K562 (cell line): ENCODE measurements at regions not wholly inside any gene's neighbourhood (a gene's known extent, or its start where the extent isn't known, plus 50 kb on each side); places are given as distances from the start of the nearest gene placed in this dataset.

Source experiments
- BRCA1 ChIP-seq, 2 experiments: fragments of 450-650 bp in 1 of 2; sonication (generic) in 1 of 2; formaldehyde crosslinking in 1 of 2; IDR thresholded peaks; 2 replicates each; pipeline versions ENCODE4 v1.5.0 to v1.6.1; 2017 to 2020; ENCODE audit warnings: mild to moderate bottlenecking in 1 of 2, missing genetic modification reagents in 1 of 2
- ESRRA ChIP-seq: fragments of 450-650 bp; IDR thresholded peaks from 2 replicates; pipeline ENCODE4 v1.6.1; 2014; ENCODE audit warnings: low read depth, mild to moderate bottlenecking, moderate library complexity, borderline replicate concordance
- FOSL1 ChIP-seq: fragments of 200-800 bp; sonication (Bioruptor generic); conservative IDR thresholded peaks from 2 replicates; pipeline ENCODE4 v1.6.1; 2016; ENCODE audit warnings: missing genetic modification characterization, missing compliant biosample characterization
- IFI16 ChIP-seq: fragments of 250-450 bp; sonication (Bioruptor Pico); IDR thresholded peaks from 2 replicates; pipeline ENCODE4 v2.1.2; 2022; ENCODE audit warnings: mild to moderate bottlenecking, inconsistent platforms
- ILF3 ChIP-seq: fragments of 450-650 bp; IDR thresholded peaks from 2 replicates; pipeline ENCODE4 v1.6.1; 2018; ENCODE audit warnings: antibody characterized with exemption, mild to moderate bottlenecking, moderate library complexity, borderline replicate concordance
- JUND ChIP-seq, 2 experiments: IDR thresholded peaks; 2 replicates in 1 of 2; 3 replicates in 1 of 2; pipeline ENCODE4 v1.6.1; 2011; ENCODE audit warnings: borderline replicate concordance in 2 of 2, low read depth in 2 of 2, low read length in 2 of 2, improper control_type of control experiment in 1 of 2, missing biosample characterization in 1 of 2, missing genetic modification characterization in 1 of 2, missing genetic modification reagents in 1 of 2
- MTA1 ChIP-seq: fragments of 450-650 bp; IDR thresholded peaks from 2 replicates; pipeline ENCODE4 v1.6.1; 2017; ENCODE audit warnings: borderline replicate concordance
- NCOA2 ChIP-seq, 2 experiments: fragments of 450-650 bp; IDR thresholded peaks; 2 replicates each; pipeline ENCODE4 v1.6.1; 2018; ENCODE audit warnings: mild to moderate bottlenecking in 2 of 2, moderate library complexity in 1 of 2; ENCODE audit not compliant: partially characterized antibody in 2 of 2
- NR0B1 ChIP-seq: fragments of 450-650 bp; IDR thresholded peaks from one replicate; pipeline ENCODE4 v1.6.1; 2018; ENCODE audit warnings: mild to moderate bottlenecking, moderate library complexity; ENCODE audit not compliant: partially characterized antibody
- PATZ1 ChIP-seq: fragments of 250-450 bp; sonication (Bioruptor Pico); IDR thresholded peaks from 2 replicates; pipeline ENCODE4 v1.5.0; 2020; ENCODE audit warnings: mild to moderate bottlenecking, borderline replicate concordance
- PHF20 ChIP-seq: fragments of 450-650 bp; IDR thresholded peaks from 2 replicates; pipeline ENCODE4 v1.6.1; 2018; ENCODE audit not compliant: partially characterized antibody
- RBM15 ChIP-seq: fragments of 200-400 bp; formaldehyde crosslinking; IDR thresholded peaks from 2 replicates; pipeline ENCODE4 v1.6.1; 2018; ENCODE audit warnings: mild to moderate bottlenecking, low read length, moderate library complexity; ENCODE audit not compliant: insufficient read depth
- SUPT5H ChIP-seq: fragments of 450-650 bp; IDR thresholded peaks from 2 replicates; pipeline ENCODE4 v1.6.1; 2016
- TAF15 ChIP-seq: fragments of 200-400 bp; formaldehyde crosslinking; IDR thresholded peaks from 2 replicates; pipeline ENCODE4 v1.6.1; 2017; ENCODE audit warnings: mild to moderate bottlenecking, low read depth, low read length, moderate library complexity
- ZFP36 ChIP-seq: fragments of 150-350 bp; IDR thresholded peaks from 2 replicates; pipeline ENCODE4 v1.6.1; 2018; ENCODE audit warnings: low read length, low read depth; ENCODE audit not compliant: partially characterized antibody
- ZNF12 ChIP-seq: sonication (generic); formaldehyde crosslinking; IDR thresholded peaks from 2 replicates; pipeline ENCODE4 v1.4.0; 2020; ENCODE audit warnings: mild to moderate bottlenecking, missing genetic modification reagents
- ZNF445 ChIP-seq: fragments of 250-450 bp; sonication (Bioruptor Pico); IDR thresholded peaks from 2 replicates; pipeline ENCODE4 v1.4.0; 2020; ENCODE audit warnings: low read depth, mild to moderate bottlenecking, moderate library complexity
- TF ChIP-seq, protein P1 (sequence below): fragments of 450-650 bp; IDR thresholded peaks from 2 replicates; pipeline ENCODE4 v1.7.0; 2016; ENCODE audit warnings: borderline replicate concordance
- TF ChIP-seq, protein P2 (sequence below): IDR thresholded peaks from 2 replicates; pipeline ENCODE4 v1.6.1; 2012; ENCODE audit warnings: low read depth, low read length, improper control_type of control experiment, borderline replicate concordance

- TF ChIP-seq JUND (IDR thresholded peaks at IDR 0.05; ENCODE audit: borderline replicate concordance, low read depth, low read length), result peak; percentile 92
- peak; percentile 99 for TF ChIP-seq JUND (tag; IDR thresholded peaks at IDR 0.05; ENCODE audit: borderline replicate concordance, low read depth, low read length)
- no peak for TF ChIP-seq ZNF12
- TF ChIP-seq NR0B1, result no peak
- TF ChIP-seq PHF20, result no peak
- no peak for TF ChIP-seq BRCA1 (IDR thresholded peaks at IDR 0.05)
- TF ChIP-seq BRCA1 (CRISPR knock-in tag; IDR thresholded peaks at IDR 0.05), result no peak
- no peak for TF ChIP-seq ILF3
- TF ChIP-seq MTA1, result peak; percentile 66; the same call in 1 of the 2 replicates
- TF ChIP-seq PATZ1 (CRISPR knock-in tag), result no peak
- no peak for TF ChIP-seq ZFP36
- TF ChIP-seq, protein P1, sequence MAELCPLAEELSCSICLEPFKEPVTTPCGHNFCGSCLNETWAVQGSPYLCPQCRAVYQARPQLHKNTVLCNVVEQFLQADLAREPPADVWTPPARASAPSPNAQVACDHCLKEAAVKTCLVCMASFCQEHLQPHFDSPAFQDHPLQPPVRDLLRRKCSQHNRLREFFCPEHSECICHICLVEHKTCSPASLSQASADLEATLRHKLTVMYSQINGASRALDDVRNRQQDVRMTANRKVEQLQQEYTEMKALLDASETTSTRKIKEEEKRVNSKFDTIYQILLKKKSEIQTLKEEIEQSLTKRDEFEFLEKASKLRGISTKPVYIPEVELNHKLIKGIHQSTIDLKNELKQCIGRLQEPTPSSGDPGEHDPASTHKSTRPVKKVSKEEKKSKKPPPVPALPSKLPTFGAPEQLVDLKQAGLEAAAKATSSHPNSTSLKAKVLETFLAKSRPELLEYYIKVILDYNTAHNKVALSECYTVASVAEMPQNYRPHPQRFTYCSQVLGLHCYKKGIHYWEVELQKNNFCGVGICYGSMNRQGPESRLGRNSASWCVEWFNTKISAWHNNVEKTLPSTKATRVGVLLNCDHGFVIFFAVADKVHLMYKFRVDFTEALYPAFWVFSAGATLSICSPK, result no peak
- TF ChIP-seq IFI16 (CRISPR knock-in tag), result 0 out of 2 replicates have a peak, but pooled peaks have one; percentile 59
- peak; percentile 89 for TF ChIP-seq ZNF445 (CRISPR knock-in tag)
- TF ChIP-seq, protein P2, sequence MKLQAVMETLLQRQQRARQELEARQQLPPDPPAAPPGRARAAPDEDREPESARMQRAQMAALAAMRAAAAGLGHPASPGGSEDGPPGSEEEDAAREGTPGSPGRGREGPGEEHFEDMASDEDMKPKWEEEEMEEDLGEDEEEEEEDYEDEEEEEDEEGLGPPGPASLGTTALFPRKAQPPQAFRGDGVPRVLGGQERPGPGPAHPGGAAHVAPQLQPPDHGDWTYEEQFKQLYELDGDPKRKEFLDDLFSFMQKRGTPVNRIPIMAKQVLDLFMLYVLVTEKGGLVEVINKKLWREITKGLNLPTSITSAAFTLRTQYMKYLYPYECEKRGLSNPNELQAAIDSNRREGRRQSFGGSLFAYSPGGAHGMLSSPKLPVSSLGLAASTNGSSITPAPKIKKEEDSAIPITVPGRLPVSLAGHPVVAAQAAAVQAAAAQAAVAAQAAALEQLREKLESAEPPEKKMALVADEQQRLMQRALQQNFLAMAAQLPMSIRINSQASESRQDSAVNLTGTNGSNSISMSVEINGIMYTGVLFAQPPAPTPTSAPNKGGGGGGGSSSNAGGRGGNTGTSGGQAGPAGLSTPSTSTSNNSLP, result no peak
- TF ChIP-seq FOSL1 (tag), result peak; percentile 96
- TF ChIP-seq ESRRA, result peak; percentile 35; the same call in 1 of the 2 replicates
- TF ChIP-seq NCOA2 (IDR thresholded peaks at IDR 0.05; ENCODE audit: partially characterized antibody in 2 of 2), result peak; percentile 41 to 51
- no peak for TF ChIP-seq RBM15
- TF ChIP-seq TAF15, result no peak
- TF ChIP-seq SUPT5H, result no peak
Observed at GRCh38 chr7:138350701-138351357, 109.2 kb upstream of the TRIM24 start (continued).
